ENCODE measurements at regions not wholly inside any gene's neighbourhood (a gene's known extent, or its start where the extent isn't known, plus 50 kb on each side); places are given as distances from the start of the nearest gene placed in this dataset.
"Not testable (repeated sequence)": the region's sequence is repeated elsewhere in the genome, so short reads cannot be mapped to it uniquely, and the experiment has no call there.

- no peak for DNase-seq (ENCODE audit: low read depth)
- no peak overlapping the region for H3K4me3 ChIP-seq (ENCODE audit: low read depth, low read length)
- TF ChIP-seq POLR2A (IDR thresholded peaks at IDR 0.05; ENCODE audit: extremely low read depth, insufficient read length) (no peak), MYC (IDR thresholded peaks at IDR 0.05; ENCODE audit: low read depth, low read length) (no peak)
- TF ChIP-seq, protein P1, sequence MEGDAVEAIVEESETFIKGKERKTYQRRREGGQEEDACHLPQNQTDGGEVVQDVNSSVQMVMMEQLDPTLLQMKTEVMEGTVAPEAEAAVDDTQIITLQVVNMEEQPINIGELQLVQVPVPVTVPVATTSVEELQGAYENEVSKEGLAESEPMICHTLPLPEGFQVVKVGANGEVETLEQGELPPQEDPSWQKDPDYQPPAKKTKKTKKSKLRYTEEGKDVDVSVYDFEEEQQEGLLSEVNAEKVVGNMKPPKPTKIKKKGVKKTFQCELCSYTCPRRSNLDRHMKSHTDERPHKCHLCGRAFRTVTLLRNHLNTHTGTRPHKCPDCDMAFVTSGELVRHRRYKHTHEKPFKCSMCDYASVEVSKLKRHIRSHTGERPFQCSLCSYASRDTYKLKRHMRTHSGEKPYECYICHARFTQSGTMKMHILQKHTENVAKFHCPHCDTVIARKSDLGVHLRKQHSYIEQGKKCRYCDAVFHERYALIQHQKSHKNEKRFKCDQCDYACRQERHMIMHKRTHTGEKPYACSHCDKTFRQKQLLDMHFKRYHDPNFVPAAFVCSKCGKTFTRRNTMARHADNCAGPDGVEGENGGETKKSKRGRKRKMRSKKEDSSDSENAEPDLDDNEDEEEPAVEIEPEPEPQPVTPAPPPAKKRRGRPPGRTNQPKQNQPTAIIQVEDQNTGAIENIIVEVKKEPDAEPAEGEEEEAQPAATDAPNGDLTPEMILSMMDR (IDR thresholded peaks at IDR 0.05; ENCODE audit: low read depth, low read length): no peak
- TF ChIP-seq, protein P2, sequence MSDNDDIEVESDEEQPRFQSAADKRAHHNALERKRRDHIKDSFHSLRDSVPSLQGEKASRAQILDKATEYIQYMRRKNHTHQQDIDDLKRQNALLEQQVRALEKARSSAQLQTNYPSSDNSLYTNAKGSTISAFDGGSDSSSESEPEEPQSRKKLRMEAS (IDR thresholded peaks at IDR 0.05; ENCODE audit: low read depth, low read length): no peak
These were observed 765.1 kb upstream of the CA10 start for GRCh38 chr17:52923658-52924057.

GRCh38 chr17:52899235-52899634 is 740.7 kb upstream of the CA10 start:
- no peak for DNase-seq (ENCODE audit: low read depth)
- no peak for TF ChIP-seq MYC (IDR thresholded peaks at IDR 0.05; ENCODE audit: low read depth, low read length)
- TF ChIP-seq, protein P1 (IDR thresholded peaks at IDR 0.05; ENCODE audit: low read depth, low read length): no peak
- TF ChIP-seq, protein P2 (IDR thresholded peaks at IDR 0.05; ENCODE audit: low read depth, low read length): no peak
- no peak for TF ChIP-seq POLR2A (IDR thresholded peaks at IDR 0.05; ENCODE audit: extremely low read depth, insufficient read length)

GRCh38 chr17:52895272-52895671 is 736.8 kb upstream of the CA10 start:
- no peak overlapping the region for H3K4me3 ChIP-seq (ENCODE audit: low read depth, low read length)
- no peak for DNase-seq (ENCODE audit: low read depth)
- TF ChIP-seq, protein P1 (IDR thresholded peaks at IDR 0.05; ENCODE audit: low read depth, low read length): no peak
- TF ChIP-seq MYC (IDR thresholded peaks at IDR 0.05; ENCODE audit: low read depth, low read length): no peak
- no peak for TF ChIP-seq POLR2A (IDR thresholded peaks at IDR 0.05; ENCODE audit: extremely low read depth, insufficient read length)
- TF ChIP-seq, protein P2 (IDR thresholded peaks at IDR 0.05; ENCODE audit: low read depth, low read length): no peak

More at GRCh38 chr17:52899235-52899634, 740.7 kb upstream of the CA10 start:
- H3K4me3 ChIP-seq (ENCODE audit: low read depth, low read length): no peak overlapping the region

DNA sequence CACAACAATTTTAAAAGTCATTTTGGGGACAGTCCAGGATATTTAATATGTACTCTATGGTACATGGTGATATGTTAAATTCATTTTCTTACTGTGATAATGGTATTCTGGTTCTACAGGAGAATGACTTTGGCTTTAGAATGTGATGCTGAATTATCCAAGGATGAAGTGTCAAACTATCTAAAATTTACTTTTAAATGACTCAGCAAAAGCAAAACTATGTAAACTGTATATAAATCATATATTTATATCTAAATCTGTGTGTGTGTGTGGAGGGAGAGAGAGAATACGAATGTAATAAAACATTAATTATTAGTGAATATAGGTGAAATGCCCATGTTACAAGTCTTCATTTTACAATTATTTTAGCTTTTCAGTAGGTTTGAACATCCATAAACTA is 733.8 kb upstream of the CA10 start:
- no peak for DNase-seq (ENCODE audit: low read depth)
- TF ChIP-seq, protein P1 (IDR thresholded peaks at IDR 0.05; ENCODE audit: low read depth, low read length): no peak
- TF ChIP-seq POLR2A (IDR thresholded peaks at IDR 0.05; ENCODE audit: extremely low read depth, insufficient read length): no peak
- no peak for TF ChIP-seq MYC (IDR thresholded peaks at IDR 0.05; ENCODE audit: low read depth, low read length)
- TF ChIP-seq, protein P2 (IDR thresholded peaks at IDR 0.05; ENCODE audit: low read depth, low read length): no peak
- H3K4me3 ChIP-seq (ENCODE audit: low read depth, low read length): no peak overlapping the region

GRCh38 chr17:52885882-52886281 is 727.4 kb upstream of the CA10 start:
- DNase-seq (ENCODE audit: low read depth): no peak
- H3K4me3 ChIP-seq (ENCODE audit: low read depth, low read length): no peak overlapping the region
- TF ChIP-seq, protein P1 (IDR thresholded peaks at IDR 0.05; ENCODE audit: low read depth, low read length): no peak
- TF ChIP-seq, protein P2 (IDR thresholded peaks at IDR 0.05; ENCODE audit: low read depth, low read length): no peak
- TF ChIP-seq POLR2A (IDR thresholded peaks at IDR 0.05; ENCODE audit: extremely low read depth, insufficient read length) (no peak), MYC (IDR thresholded peaks at IDR 0.05; ENCODE audit: low read depth, low read length) (no peak)

GRCh38 chr17:52883907-52884491 is 725.5 kb upstream of the CA10 start:
- not testable (repeated sequence) for H3K4me3 ChIP-seq (ENCODE audit: low read depth, low read length); DNase-seq (ENCODE audit: low read depth)

- not testable (repeated sequence) for DNase-seq (ENCODE audit: low read depth); H3K4me3 ChIP-seq (ENCODE audit: low read depth, low read length)
These were observed 688.3 kb upstream of the CA10 start for GRCh38 chr17:52846767-52847166.
